ENCODE measurements at regions not wholly inside any gene's neighbourhood (a gene's known extent, or its start where the extent isn't known, plus 50 kb on each side); places are given as distances from the start of the nearest gene placed in this dataset.

DNA sequence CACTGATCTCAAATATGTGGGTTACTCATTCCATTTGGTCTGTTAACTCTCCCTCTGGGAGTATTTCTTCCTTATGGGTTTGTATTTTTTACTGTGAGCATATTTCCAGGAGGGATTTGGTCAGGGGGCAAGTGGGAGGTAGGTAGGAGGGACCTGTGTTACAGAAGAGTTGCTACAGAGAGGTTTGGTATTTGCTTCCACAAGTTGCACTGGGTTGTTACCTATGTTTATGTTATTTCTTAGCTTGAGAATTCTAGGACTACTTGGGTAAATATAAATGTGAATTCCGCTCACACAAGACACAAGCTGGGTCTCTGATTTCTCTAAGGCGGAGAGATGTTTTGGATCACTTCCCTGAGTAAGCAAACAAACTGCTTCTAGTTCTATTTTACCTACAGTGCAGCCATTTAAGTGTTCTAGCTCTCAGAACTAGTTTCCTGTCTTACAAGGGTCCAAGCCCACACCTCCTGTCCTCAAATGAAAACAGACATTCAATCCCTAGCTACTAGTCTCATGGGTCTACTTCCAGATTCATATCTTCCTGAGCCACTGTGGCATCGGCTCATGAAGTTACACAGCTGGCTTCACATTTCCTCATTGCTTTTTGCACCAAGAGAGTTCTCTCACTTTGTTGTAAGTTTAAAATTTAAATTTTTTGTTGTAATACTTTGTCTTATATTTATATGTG is 75.4 kb upstream of the PPP1R3C start:
- H3K36me3 ChIP-seq (ENCODE audit: low read depth), result no peaks in the 10 kb centered on the region
- DNase-seq (ENCODE audit: low spot score), result no peak
- TF ChIP-seq, protein P1, sequence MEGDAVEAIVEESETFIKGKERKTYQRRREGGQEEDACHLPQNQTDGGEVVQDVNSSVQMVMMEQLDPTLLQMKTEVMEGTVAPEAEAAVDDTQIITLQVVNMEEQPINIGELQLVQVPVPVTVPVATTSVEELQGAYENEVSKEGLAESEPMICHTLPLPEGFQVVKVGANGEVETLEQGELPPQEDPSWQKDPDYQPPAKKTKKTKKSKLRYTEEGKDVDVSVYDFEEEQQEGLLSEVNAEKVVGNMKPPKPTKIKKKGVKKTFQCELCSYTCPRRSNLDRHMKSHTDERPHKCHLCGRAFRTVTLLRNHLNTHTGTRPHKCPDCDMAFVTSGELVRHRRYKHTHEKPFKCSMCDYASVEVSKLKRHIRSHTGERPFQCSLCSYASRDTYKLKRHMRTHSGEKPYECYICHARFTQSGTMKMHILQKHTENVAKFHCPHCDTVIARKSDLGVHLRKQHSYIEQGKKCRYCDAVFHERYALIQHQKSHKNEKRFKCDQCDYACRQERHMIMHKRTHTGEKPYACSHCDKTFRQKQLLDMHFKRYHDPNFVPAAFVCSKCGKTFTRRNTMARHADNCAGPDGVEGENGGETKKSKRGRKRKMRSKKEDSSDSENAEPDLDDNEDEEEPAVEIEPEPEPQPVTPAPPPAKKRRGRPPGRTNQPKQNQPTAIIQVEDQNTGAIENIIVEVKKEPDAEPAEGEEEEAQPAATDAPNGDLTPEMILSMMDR (IDR thresholded peaks at IDR 0.05; ENCODE audit: poor library complexity, severe bottlenecking), result no peak
- no peaks in the 10 kb centered on the region for H3K9me3 ChIP-seq (ENCODE audit: severe bottlenecking)
- no peak overlapping the region for H3K27ac ChIP-seq (ENCODE audit: poor library complexity, severe bottlenecking)
- ATAC-seq (ENCODE audit: low read depth), result no peak
- H3K4me3 ChIP-seq (ENCODE audit: severe bottlenecking), result no peak overlapping the region
- H3K4me1 ChIP-seq (ENCODE audit: insufficient read depth, poor library complexity, severe bottlenecking), result peaks cover 12% of the 10 kb centered on the region
- no peaks in the 10 kb centered on the region for H3K27me3 ChIP-seq (ENCODE audit: insufficient read depth, poor library complexity, severe bottlenecking)

DNA sequence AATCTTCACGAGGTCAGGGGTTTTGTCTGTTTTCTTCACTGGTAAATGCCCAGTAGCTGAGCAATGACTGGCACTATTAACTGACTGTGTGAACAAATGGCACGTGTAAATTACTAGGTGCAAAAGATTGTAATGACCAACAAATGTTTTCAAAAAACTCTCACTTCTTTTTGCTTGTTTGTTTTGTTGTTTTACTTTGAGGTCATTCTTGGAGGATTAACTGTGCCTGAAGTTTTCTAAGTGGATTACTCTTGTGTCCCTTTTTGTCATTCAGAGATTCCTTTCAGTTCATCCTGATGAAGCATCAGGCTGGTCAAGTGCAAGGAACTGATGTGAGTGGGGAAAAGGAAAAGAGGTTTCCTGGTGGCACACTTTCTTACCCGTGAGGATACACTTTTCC is 74.4 kb upstream of the PPP1R3C start:
- DNase-seq (ENCODE audit: low spot score) (no peak), ATAC-seq (ENCODE audit: low read depth) (no peak)
- Histone ChIP-seq H3K4me1 (ENCODE audit: insufficient read depth, poor library complexity, severe bottlenecking) (peaks cover 12% of the 10 kb centered on the region), H3K4me3 (ENCODE audit: severe bottlenecking) (no peak overlapping the region), H3K27ac (ENCODE audit: poor library complexity, severe bottlenecking) (no peak overlapping the region), H3K27me3 (ENCODE audit: insufficient read depth, poor library complexity, severe bottlenecking) (no peaks in the 10 kb centered on the region), H3K36me3 (ENCODE audit: low read depth) (no peaks in the 10 kb centered on the region), H3K9me3 (ENCODE audit: severe bottlenecking) (no peaks in the 10 kb centered on the region)
- TF ChIP-seq, protein P1 (IDR thresholded peaks at IDR 0.05; ENCODE audit: poor library complexity, severe bottlenecking), result no peak

DNA sequence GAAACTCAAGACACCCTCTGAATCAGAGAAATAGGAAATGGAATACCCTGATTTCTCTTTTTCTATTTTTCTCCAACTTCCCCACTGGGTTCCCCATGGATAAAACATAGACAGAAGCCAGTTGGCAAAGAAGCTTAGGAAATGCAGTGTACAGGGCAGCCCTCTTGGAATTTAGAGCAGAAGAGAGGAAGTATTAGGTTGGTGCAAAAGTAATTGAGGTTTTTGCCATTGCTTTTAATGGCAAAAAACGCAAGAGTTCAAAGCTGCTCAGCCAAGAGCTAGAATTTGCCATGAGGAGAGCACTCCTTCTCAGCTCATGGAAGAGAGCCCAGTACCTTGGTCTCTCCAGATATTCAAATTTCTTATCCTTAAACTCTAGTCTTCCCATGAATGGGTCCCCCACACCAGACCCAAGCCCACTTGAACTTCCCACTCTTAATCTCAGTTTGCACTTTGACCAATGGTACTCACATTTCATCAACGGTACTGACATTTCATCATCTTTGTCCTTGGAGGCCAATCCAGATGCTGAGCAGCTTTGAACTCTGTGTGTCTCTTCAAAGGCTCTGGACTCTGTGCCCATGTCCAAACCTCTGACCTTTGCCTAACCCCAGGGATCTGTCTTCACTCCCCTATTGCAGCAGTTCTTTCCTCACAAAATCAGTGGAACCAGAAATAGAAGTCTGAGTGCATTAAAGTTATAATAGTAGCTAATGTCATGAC is 73.2 kb upstream of the PPP1R3C start:
- no peaks in the 10 kb centered on the region for H3K36me3 ChIP-seq (ENCODE audit: low read depth)
- peaks cover 15% of the 10 kb centered on the region for H3K4me1 ChIP-seq (ENCODE audit: insufficient read depth, poor library complexity, severe bottlenecking)
- H3K27me3 ChIP-seq (ENCODE audit: insufficient read depth, poor library complexity, severe bottlenecking), result no peaks in the 10 kb centered on the region
- TF ChIP-seq, protein P1 (IDR thresholded peaks at IDR 0.05; ENCODE audit: poor library complexity, severe bottlenecking), result no peak
- no peaks in the 10 kb centered on the region for H3K9me3 ChIP-seq (ENCODE audit: severe bottlenecking)
- DNase-seq (ENCODE audit: low spot score), result no peak
- ATAC-seq (ENCODE audit: low read depth), result no peak
- H3K27ac ChIP-seq (ENCODE audit: poor library complexity, severe bottlenecking), result no peak overlapping the region
- no peak overlapping the region for H3K4me3 ChIP-seq (ENCODE audit: severe bottlenecking)

DNA sequence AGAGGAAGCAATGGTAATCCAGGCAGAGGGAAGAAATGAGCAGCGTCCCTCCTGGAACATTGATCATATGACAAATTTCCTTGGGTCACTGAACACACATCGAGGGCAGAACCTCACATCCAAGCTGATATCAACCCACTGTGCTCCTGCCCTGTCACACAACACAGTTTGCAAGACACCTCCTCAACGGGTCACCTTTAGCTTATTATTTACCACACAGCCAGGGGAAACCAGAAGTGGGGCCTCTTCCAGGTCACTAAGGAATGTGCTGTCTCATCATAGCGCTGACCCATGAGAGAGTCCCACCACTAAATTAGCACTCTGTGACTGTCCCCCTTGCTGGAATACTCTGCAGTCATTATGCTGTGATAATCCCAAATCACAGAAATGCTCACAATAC is 69.7 kb upstream of the PPP1R3C start:
- no peak overlapping the region for H3K4me3 ChIP-seq (ENCODE audit: severe bottlenecking)
- peaks cover 11% of the 10 kb centered on the region for H3K4me1 ChIP-seq (ENCODE audit: insufficient read depth, poor library complexity, severe bottlenecking)
- H3K9me3 ChIP-seq (ENCODE audit: severe bottlenecking), result no peaks in the 10 kb centered on the region
- TF ChIP-seq, protein P1 (IDR thresholded peaks at IDR 0.05; ENCODE audit: poor library complexity, severe bottlenecking), result no peak
- DNase-seq (ENCODE audit: low spot score), result no peak
- H3K27ac ChIP-seq (ENCODE audit: poor library complexity, severe bottlenecking), result no peak overlapping the region
- ATAC-seq (ENCODE audit: low read depth), result no peak
- no peaks in the 10 kb centered on the region for H3K36me3 ChIP-seq (ENCODE audit: low read depth)
- no peaks in the 10 kb centered on the region for H3K27me3 ChIP-seq (ENCODE audit: insufficient read depth, poor library complexity, severe bottlenecking)
